ENCODE measurements at regions not wholly inside any gene's neighbourhood (a gene's known extent, or its start where the extent isn't known, plus 50 kb on each side); places are given as distances from the start of the nearest gene placed in this dataset.

- no peak for TF ChIP-seq CTCF (conservative IDR thresholded peaks at IDR 0.05)
- TF ChIP-seq ZFX (IDR thresholded peaks at IDR 0.05): no peak
Observed at GRCh38 chr1:53395671-53396215, 63.5 kb upstream of the DMRTB1 start.
